Astrocyte of the cerebellum (primary cell): ENCODE measurements at regions not wholly inside any gene's neighbourhood (a gene's known extent, or its start where the extent isn't known, plus 50 kb on each side); places are given as distances from the start of the nearest gene placed in this dataset.

Experiments
- DNase-seq: peaks from one replicate; pipeline ENCODE4 v3.0.0-alpha.2; 2011; ENCODE audit warnings: low read depth
- H3K4me3 ChIP-seq: 2 replicates; pipeline ENCODE4 v1.5.1; 2011; ENCODE audit warnings: mild to moderate bottlenecking, low read depth, low read length, moderate library complexity
- CTCF ChIP-seq: IDR thresholded peaks from 2 replicates; pipeline ENCODE4 v1.5.1; 2012; ENCODE audit warnings: low read length, low read depth, moderate library complexity, mild to moderate bottlenecking; ENCODE audit errors: missing control alignments
- in situ Hi-C: cut with HindIII; loops from 2 replicates; pipeline ENCODE4 v1.10.0; 2017; ENCODE audit warnings: low sequenced_read_pairs

- in situ Hi-C loops, result no loop called here
- no peak for DNase-seq
- TF ChIP-seq CTCF, result no peak
- H3K4me3 ChIP-seq, result no peak overlapping the region
Measured at GRCh38 chr6:169165561-169166300, 87.9 kb downstream of the THBS2 start.

- in situ Hi-C loops, result no loop called here
- no peak for DNase-seq
- TF ChIP-seq CTCF, result no peak
Measured at GRCh38 chr6:169164986-169165385, 88.7 kb downstream of the THBS2 start.

GRCh38 chr6:169164451-169164850 lies 89.2 kb downstream of the THBS2 start:
- no peak overlapping the region for H3K4me3 ChIP-seq
- TF ChIP-seq CTCF, result no peak
- in situ Hi-C loops, result no loop called here
- no peak for DNase-seq

More at GRCh38 chr6:169164986-169165385, 88.7 kb downstream of the THBS2 start:
- H3K4me3 ChIP-seq, result no peak overlapping the region

- H3K4me3 ChIP-seq, result no peak overlapping the region
- no peak for DNase-seq
- no peak for TF ChIP-seq CTCF
- in situ Hi-C loops, result no loop called here
Measured at GRCh38 chr6:169163411-169163901, 90.2 kb downstream of the THBS2 start.

- no peak overlapping the region for H3K4me3 ChIP-seq
- no peak for TF ChIP-seq CTCF
- no peak for DNase-seq
- in situ Hi-C loops, result no loop called here
Measured at GRCh38 chr6:169162752-169163407, 90.8 kb downstream of the THBS2 start.

- DNase-seq, result no peak
- H3K4me3 ChIP-seq, result no peak overlapping the region
- no peak for TF ChIP-seq CTCF
- in situ Hi-C loops, result no loop called here
Measured at GRCh38 chr6:169162249-169162648, 91.4 kb downstream of the THBS2 start.
